ENCODE measurements at regions not wholly inside any gene's neighbourhood (a gene's known extent, or its start where the extent isn't known, plus 50 kb on each side); places are given as distances from the start of the nearest gene placed in this dataset.

DNA sequence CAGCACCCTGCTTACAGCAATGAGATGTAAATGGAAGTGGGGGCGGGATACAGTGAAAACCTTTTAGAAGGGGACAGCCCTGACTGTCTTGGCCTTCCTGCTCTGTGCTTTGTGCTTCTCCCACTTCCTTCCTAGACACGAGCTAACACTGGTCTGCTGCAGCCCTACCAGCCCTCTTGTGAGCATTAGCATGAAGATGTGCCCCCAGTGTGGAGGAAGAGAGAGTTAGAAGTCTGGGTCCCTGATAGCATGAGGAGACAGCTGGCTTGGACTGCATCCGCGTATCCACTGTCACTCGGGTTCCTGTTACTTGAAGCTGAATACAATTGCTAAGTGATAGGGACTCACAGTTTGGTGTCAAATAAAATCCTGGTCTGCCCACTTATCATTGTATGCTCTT, 248.1 kb upstream of the SOX5 start:
- no peak for FAIRE-seq
- no peak for DNase-seq (ENCODE audit: insufficient read length, low spot score)

DNA sequence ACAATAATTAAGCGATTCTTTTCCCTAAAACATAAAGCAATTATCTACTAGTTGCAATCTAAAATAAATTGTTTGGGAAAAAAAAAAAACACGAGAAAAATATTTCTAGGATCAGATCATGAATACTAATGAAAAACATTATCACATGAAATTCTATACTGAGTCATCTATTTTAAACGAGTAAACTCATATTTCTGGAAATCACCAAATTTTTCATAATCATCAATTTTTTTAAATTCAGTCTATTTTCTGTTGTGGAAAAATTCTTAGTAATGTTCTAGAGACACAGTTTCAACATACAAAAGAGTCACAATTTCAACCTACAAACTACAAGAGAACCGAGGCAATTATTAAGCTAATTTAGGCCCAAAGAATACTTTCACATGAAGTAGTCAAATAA, 245.6 kb upstream of the SOX5 start:
- DNase-seq (ENCODE audit: insufficient read length, low spot score) = no peak
- FAIRE-seq = no peak

DNA sequence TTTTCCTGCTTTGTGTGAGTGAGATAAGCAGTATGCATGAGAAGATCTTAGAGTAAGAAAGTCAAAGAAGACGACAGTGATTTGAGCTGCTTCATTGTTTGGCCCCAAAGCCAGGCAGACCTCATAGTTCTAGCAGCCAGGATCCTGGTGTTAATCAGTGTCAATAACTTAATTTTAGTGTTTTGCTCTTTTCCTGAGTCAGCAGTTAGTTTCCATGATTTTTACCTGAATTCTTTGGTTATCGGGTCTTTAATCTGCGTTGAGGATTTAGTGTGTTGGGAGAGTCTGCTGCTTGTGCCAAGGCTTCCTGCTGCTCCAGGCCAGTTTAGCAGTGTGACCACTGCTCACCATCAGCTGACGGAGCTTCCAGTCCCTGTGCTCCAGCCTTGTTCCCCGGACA, 241.6 kb upstream of the SOX5 start:
- no peak for FAIRE-seq
- no peak for DNase-seq (ENCODE audit: insufficient read length, low spot score)

DNA sequence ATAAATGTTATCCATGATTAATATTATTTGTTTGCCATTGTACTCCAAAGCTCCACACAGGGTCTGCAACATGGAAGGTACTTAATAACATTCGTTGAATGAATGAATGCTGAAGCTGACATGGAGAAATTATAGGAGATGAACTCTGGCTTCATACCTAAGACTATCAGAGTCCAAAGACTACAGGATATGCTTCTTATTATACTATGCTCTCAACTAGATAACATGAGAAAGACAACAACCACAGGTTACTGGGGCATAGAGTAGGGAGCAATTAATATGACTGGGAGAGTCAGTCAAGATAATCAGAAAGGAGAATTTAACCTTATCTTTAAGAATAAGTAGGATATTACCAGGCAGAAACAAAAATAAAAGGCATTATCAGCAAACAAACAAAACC, 236.3 kb upstream of the SOX5 start:
- DNase-seq (ENCODE audit: insufficient read length, low spot score) = no peak
- no peak for FAIRE-seq

DNA sequence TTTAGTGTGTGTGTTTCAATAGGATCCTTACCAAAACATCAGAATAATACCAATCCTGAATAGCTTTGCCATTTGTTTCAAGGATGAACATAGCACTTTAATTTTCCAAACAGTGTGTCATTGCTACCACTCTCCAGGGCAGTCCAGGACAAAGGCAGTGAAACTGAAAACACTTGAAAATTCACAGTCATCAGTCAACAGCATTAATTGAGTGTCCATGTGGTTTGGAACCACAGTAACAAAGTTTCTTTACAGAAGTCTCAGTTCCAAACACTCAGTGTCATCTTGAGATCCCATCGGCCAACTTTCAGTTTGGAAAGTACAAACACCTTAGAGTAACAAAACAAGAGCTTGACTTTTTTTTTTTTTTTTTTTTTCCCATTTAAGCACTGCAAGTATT, 228.4 kb upstream of the SOX5 start:
- DNase-seq (ENCODE audit: insufficient read length, low spot score) (peak; percentile 4), FAIRE-seq (peak; percentile 76)

DNA sequence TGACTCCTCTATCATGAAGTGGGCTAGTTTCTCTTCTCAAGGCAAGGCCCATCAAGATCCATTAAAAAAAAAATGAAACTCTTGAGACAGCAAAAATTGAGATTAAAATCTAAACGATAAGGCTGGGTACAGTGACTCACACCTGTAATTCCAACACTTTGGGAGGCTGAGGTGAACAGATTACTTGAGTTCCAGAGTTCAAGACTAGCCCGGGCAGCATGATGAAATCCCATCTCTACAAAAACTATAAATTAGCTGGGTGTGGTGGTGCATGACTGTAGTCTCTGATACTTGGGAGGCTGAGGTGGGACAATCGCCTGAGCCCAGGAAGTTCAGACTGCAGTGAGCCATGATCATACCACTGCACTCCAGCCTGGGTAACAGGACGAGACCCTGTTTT, 226.5 kb upstream of the SOX5 start:
- no peak for DNase-seq (ENCODE audit: insufficient read length, low spot score)
- FAIRE-seq = peak; percentile 33

DNA sequence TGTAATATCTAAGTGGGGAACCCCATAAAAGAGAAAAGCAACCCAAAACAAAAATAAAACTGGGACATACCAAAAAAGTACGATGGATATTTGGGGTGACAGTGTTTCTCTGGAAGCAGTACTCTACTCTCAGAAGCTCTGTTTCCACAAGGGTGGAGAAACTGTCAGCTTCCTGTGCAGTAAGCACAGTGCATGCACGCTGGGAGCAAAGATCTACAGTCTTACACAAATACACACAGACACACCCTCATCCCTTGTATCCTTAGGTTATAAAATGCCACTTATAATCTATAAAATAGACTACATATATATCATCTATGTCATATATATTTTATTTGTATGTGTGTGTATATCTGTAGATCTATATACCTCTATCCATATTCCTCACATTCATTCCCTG, 225.8 kb upstream of the SOX5 start:
- DNase-seq (ENCODE audit: insufficient read length, low spot score) (no peak), FAIRE-seq (no peak)

DNA sequence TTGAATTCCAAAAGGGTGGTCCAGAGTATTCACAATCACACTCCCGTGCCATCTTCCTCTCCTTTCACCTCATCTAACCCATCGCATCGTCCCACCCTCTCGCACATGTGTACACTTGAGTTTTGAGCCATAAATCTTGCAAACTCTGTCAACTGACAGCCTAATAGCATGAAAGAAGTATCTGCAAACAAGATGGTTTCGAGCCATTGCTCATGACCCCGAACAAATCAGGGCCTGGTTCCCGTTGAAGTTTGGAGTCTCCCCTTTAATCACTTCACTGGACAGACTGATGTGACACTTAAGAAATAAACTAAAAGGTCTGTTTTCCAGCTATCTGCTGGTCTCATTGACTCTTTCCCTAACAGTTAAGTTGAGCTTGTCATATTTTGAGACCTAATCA, 223.6 kb upstream of the SOX5 start:
- no peak for DNase-seq (ENCODE audit: insufficient read length, low spot score)
- FAIRE-seq = no peak

DNA sequence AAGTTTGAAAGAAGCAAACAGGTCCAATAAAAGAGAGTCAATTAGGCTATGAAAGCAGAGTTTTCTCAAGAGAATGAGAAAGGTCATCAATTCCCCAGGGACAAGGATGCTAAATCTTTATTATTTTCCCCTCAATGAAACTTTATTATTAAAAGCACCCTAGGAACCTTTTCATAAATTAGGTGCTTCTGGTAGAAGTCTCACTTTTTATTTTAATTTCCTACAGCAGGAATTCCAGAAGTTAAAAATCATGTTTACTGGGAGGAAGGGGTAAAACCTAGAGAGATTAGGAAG, 223.2 kb upstream of the SOX5 start:
- no peak for DNase-seq (ENCODE audit: insufficient read length, low spot score)
- no peak for FAIRE-seq

DNA sequence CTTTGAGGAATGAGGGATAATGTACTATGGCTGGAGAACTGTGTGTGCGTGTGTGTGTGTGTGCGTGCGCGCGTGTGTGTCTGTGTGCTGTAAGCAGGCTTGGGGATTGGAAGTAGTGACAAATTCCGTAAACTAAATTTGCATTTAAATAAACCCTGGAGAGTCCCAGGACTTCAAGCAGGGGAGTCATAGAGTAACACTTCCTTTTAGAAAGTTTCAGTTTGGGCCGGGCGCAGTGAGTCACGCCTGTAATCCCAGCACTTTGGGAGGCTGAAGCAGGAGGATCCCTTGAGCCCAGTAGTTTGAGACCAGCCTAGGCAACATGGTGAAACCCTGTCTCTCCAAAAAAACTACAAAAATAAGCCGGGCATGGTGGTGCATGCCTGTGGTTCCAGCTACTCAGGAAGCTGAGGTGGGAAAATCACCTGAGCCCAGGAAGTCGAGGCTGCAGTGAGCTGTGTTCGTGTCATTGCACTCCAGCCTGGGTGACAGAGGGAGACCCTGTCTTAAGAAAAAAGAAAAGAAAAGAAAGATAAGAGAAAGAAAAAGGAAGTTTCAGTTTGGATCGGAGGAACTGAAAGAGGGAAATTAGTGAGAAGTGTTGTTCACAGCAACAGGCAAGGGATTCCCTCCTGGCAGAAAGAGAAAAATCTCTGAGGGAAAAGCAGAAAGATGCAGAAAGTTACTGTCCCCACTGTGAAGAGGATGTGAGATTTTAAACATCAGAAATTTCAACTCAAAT, 222.7 kb upstream of the SOX5 start:
- DNase-seq (ENCODE audit: insufficient read length, low spot score) (no peak), FAIRE-seq (peak; percentile 71)

DNA sequence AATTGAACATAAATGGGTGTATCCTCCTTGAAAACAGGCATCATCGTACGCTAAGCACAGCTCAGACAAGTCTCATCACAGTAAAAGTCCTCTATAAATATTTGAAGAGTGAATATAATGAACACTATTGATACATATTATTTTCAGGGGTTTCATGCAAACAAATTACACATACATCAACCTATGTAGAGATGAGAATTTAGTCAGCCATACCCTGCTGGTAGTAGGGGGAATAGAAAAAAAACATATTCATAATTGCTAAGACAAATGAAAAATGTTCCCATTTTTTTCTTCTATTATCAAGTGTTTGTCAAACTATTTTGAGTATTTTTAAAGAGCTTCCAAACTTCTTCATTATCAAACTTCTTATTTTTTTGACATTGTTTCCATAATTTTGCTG, 205.6 kb upstream of the SOX5 start:
- FAIRE-seq (no peak), DNase-seq (ENCODE audit: insufficient read length, low spot score) (no peak)

DNA sequence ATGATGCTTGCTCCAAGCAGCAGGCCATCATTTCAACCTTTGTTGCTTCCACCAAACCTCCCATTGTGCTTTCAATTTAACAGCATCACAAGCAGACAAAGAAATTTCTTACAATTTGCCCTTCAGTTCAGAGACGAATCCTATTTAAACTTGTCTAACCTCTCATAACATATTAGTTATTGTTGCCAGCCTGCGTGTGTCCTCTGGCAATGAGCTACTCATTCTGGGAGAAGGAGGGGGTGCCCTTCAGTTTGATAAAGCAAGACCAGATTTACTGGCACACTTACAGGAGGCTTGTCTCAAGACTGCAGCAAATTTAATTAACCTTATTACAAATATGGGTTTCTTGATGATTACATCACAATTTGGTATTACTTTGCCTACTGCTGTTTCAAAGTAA, 203.6 kb upstream of the SOX5 start:
- FAIRE-seq (no peak), DNase-seq (ENCODE audit: insufficient read length, low spot score) (no peak)

DNA sequence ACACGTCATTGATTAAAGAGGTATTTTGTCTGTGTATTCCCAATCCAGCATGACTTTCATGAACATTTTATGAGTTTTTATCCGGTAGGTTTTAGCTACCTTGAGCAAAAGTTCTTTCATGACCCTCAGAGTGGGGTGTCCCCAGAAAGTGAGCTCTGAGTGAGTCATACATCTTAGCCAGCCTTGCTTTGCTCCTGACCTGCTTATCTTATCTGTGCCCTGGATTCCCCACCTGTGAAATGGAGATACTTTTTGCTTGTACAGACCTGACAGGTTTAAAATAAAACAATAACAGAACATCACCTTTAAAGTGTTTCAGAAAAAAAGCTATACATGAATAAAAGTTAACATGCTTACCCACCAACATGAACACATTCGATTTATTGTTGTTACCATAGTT, 202.8 kb upstream of the SOX5 start:
- no peak for DNase-seq (ENCODE audit: insufficient read length, low spot score)

DNA sequence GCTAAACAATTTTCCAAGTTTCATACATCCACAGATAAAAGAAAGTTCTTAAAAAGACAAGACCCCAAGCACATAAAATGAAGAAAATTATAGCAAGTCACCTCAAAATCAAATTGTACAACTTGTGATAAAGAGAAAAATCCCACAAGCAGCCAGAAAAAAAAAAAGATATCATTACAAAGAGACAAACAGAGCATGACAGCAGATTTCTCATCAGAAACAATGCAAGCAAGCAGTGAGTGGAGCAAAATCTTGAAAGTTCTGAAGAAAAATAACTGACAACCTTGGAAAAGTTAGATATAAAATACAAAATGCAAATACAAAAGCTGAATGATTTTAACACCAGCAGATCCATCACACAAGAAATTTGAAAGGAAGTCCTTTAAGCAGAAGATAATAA, 194.5 kb upstream of the SOX5 start:
- FAIRE-seq (no peak), DNase-seq (ENCODE audit: insufficient read length, low spot score) (no peak)

More for the DNA sequence above, 202.8 kb upstream of the SOX5 start:
- no peak for FAIRE-seq

DNA sequence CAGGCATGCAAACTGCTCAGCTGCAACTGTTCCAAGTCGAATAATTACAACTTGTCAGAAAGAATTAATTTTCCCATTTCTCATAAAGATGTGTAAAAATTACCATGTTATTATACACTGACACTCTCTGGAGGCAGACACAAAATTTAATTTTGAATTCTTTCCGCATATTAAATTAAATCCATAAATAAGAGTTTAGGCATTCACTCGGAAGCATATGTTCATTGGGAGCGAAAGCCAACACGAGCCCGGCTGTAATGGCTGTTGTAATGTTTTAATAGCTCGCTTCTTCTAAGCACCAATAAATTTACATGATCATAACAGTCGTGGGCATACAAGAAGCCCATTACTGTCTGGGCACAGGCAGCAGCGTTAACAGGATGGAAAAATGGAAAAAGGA, 189.6 kb upstream of the SOX5 start:
- FAIRE-seq (no peak), DNase-seq (ENCODE audit: insufficient read length, low spot score) (no peak)

DNA sequence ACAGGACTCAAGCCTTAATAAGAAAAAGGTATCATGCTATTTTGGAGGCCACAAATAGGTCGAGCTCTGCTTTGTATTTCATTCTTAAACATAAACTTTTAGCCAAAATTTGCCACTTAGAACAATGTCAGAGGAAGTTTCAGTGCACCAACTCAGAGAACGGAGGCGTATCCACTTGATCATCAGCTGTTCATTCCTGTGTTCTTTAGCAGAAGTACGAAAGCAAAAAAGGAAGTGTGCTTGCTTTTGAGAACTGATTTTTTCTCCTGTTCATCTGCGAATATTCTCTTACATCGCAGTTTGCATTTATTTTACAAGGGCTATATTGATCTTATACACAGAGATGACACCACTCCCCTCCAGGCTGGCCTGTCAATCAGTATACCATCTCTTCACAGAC, 188.6 kb upstream of the SOX5 start:
- DNase-seq (ENCODE audit: insufficient read length, low spot score) = no peak
- no peak for FAIRE-seq

DNA sequence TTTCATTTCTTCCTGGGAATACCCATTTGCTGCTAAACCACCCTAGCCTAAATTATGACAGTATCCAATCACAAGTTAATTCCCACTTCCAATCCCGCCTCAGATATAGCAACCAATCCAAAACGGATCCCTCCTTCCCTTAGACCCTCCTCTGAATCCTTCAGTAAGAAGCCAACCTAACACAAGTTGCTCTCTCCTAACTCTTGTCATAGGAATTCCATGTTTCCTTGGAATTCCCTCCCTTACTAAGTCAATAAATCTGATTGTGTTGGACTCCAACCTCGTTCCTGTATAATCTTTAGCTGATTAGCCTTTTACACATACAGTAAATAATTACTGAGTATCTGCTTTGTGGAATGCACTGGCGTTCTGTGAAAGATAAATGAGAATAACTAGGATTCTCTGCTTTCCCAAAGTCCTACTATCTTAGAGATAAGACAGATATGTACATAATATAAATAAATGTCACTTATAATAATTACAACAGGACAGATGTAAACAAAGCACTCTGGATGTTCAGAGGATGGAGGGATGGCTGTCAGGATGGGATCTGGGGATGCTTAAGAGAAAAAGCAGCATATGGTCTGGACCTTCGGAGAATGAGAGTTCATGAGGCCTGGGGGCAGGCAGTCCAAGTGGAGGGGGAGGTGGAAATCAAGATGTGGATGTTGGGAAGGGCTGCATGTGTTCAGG, 185.8 kb upstream of the SOX5 start:
- FAIRE-seq (no peak), DNase-seq (ENCODE audit: insufficient read length, low spot score) (no peak)

DNA sequence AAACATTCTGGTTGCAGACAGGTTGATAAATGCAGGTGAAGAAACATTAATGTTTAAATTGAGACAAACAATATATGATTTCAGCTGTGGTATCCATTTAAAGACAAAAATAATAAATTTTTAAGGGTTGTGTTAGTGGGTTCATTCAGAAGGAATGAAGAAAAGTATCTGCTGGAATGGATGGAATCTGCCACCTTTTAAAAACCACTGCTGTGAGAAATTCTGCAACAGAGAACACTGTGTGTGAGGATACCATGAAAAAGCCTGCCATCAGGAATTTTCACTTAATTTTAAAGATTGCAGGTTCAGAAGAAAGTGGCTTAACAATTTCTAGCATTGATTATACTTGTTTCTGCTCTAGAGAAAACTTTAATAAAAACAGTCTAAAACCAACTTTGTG, 184.6 kb upstream of the SOX5 start:
- FAIRE-seq (no peak), DNase-seq (ENCODE audit: insufficient read length, low spot score) (no peak)

DNA sequence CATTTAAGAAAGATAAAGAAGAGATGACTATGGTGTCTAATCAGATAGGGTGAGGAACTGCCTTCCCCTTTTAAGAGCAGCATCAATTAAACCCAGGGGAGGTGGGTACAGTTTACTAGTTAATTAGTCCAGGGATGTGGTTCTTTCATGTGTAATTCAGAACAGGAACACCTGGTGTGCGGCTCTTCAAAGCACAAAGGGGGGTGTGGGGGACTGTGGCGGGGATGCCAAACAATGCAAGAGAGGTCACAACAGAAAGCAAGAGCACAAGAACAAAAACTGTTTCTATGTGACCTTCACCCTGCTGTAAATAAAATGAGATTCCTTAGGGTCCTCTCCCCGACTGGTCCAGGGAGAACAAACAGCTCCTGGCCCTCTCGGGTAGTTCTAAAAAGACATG, 183.9 kb upstream of the SOX5 start:
- no peak for FAIRE-seq
- no peak for DNase-seq (ENCODE audit: insufficient read length, low spot score)

DNA sequence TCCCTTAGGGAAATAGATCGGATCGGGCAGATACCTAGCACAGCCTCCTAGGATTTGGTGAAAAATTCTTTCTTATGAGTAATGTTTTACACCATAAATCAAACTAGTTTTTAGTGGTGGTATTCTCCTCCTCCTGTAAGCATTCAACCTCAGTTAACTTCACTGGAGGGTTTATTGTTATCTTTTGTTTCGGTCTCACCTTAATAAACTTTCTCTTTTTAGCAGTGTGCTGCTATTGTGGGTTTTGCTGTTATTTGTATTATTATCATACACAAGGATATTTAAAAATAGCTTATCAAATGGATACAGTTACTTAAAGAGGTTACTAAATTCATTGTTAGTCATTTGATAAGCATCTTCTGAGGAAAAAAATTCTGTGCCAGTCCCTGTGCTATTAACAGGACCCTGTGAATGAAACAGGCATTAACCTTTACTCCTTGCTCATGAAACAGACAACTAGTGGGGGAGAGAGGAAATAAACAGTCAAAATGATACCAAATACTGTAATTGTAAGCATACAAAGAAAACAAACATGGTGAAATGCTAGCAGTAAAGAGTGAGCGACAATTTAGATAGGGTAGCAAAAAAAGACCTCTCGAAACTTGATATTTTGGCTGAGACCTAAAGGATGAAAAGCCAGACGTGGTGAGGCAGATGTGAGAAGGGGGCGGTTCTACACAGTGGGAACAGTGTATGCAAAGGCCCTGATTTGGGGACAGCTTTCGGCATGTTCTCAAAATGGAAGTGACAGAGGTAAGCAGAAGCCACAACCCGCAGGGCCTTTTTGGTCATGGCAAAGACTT, 178.7 kb upstream of the SOX5 start:
- FAIRE-seq (peak; percentile 88), DNase-seq (ENCODE audit: insufficient read length, low spot score) (peak; percentile 5)

DNA sequence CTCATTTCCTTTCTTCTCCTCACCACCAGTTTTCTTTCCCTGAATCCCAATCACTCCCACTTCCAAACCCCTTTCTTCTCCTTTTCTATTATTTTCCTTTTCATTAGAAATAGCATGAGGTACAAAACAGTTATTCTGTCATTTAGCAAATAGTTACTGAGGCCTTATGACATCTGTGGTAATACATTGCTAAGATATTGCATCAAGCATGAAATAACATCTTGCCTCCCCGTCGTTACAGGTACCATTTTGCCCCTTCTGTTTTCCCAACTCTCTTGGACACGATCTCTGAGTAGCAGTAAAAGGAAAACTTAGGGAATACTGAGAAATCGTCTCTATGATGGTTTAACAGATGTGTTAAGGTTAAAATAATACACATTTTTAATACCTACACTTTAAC, 175.8 kb upstream of the SOX5 start:
- FAIRE-seq (no peak), DNase-seq (ENCODE audit: insufficient read length, low spot score) (no peak)

DNA sequence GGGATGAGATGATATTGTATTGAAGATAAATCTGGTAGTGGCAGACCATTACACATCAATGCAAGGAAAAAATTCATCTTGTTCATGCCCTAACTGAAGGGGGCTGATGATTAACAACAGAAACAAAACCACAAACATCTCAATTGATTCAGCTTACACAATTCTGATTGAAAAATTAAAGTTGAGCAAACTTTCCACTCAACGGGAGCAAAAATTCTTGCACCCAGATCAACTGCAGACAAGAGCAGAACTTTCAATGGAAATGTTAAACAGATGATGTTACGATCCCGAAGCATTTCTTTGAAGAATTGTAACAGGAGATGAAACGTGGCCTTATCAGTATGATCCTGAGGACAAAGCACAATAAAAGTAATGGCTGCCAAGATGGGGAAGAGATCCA, 172.4 kb upstream of the SOX5 start:
- FAIRE-seq (no peak), DNase-seq (ENCODE audit: insufficient read length, low spot score) (no peak)

All from GM19239 (cell line).